Heart left ventricle (tissue), 16 donors: ENCODE measurements at regions not wholly inside any gene's neighbourhood (a gene's known extent, or its start where the extent isn't known, plus 50 kb on each side); places are given as distances from the start of the nearest gene placed in this dataset.
A peak's percentile ranks its signal among the peaks of the same experiment; 100 is the strongest.

ENCODE experiments used
- ATAC-seq, 4 donors: fragments of 200-7000 bp; cut with Tn5 transposase; one replicate each; pipeline ENCODE4 v1.9.1; 2020 to 2022; ENCODE audit warnings: moderate library complexity in 4 of 4, mild to moderate bottlenecking in 3 of 4, moderate number of reproducible peaks in 1 of 4
- DNase-seq, 5 donors: peaks; one replicate each; pipeline ENCODE4 v3.0.0-alpha.2; 2020
- H3K27ac ChIP-seq, 12 donors: fragments of 200-600 bp; sonication (generic) in 4 of 12; one replicate each; pipeline versions ENCODE4 v1.5.0 to v1.8.0; 2016 to 2022; ENCODE audit warnings: mild to moderate bottlenecking in 2 of 12
- H3K27me3 ChIP-seq, 9 donors: fragments of 200-600 bp; sonication (generic) in 2 of 9; one replicate each; pipeline versions ENCODE4 v1.5.1 to v1.8.0; 2016 to 2022; ENCODE audit warnings: mild to moderate bottlenecking in 3 of 9
- H3K36me3 ChIP-seq, 9 donors: fragments of 200-600 bp; sonication (generic) in 2 of 9; one replicate each; pipeline versions ENCODE4 v1.5.0 to v1.8.0; 2018 to 2022; ENCODE audit warnings: mild to moderate bottlenecking in 2 of 9
- H3K4me1 ChIP-seq, 12 donors: fragments of 200-600 bp; sonication (generic) in 4 of 12; one replicate each; pipeline versions ENCODE4 v1.5.0 to v1.8.0; 2016 to 2022; ENCODE audit warnings: mild to moderate bottlenecking in 3 of 12
- H3K4me3 ChIP-seq, 12 donors: fragments of 200-600 bp; sonication (generic) in 4 of 12; one replicate each; pipeline versions ENCODE4 v1.5.0 to v1.8.0; 2017 to 2022; ENCODE audit warnings: mild to moderate bottlenecking in 9 of 12, moderate library complexity in 4 of 12
- H3K9me3 ChIP-seq, 12 donors: fragments of 200-600 bp; sonication (generic) in 4 of 12; one replicate each; pipeline versions ENCODE4 v1.5.0 to v1.8.0; 2016 to 2022; ENCODE audit warnings: mild to moderate bottlenecking in 1 of 12
- POLR2A ChIP-seq, 2 donors: fragments of 450-650 bp; IDR thresholded peaks; one replicate each; pipeline ENCODE4 v1.6.1; 2017; ENCODE audit warnings: antibody characterized with exemption in 2 of 2, mild to moderate bottlenecking in 2 of 2, moderate library complexity in 2 of 2
- WGBS, 4 donors: extraction: QIAGEN DNeasy Blood & Tissue Kit in 2 of 4; methylation state at CpG; one replicate each; pipeline versions ENCODE4 v1.1.5 to v1.1.7; 2013 to 2018; 5-methylcytosine and 5-hydroxymethylcytosine counted together
- intact Hi-C, 10 donors: fragments of 100-400 bp; cut with DNase I; formaldehyde crosslinking; loops; one replicate each; pipeline versions ENCODE4 v1.11.1 to v1.14.2; 2022
- TF ChIP-seq, protein P1 (sequence below), 12 donors: fragments of 200-600 bp; sonication (generic) in 4 of 12; IDR thresholded peaks; one replicate each; pipeline versions ENCODE4 v1.5.0 to v1.8.0; 2018 to 2022; ENCODE audit warnings: antibody characterized with exemption in 12 of 12, mild to moderate bottlenecking in 5 of 12
- donor health status: ischemic (EF 13 %, LVEDD 7.1; RV severe dilation, severe dysfunction).
- donor health status: healthy with polysubstance abuse.
- donor health status: DM: no; HTN: yes; CAD: no.
- donor health status: DM: no; HTN: no; CAD: no.
- donor health status: ischemic (EF 25% LVEDD 6.9; RV normal size, moderate dysfunction).
- donor health status: ischemic (EF 25% LVEDD 5.7; RV mildly dilated, moderate dysfunction).
- donor health status: healthy.
- donor health status: DM: yes; HTN: yes; CAD: no.
- donor health status: ischemic (EF 35%, LVEDD 5.7; RV mildly dilated, moderate dysfunction).
- donor health status: nonischemic (EF 11% LVEDD 7.7; RV severe dilation, severe dysfunction).
- donor health status: DM: yes; HTN: yes; CAD: no.
- donor health status: PGD.
- donor health status: ischemic (EF 29% LVEDD 5.4; RV normal size, mild dysfunction).
- donor health status: nonischemic (EF 23%, LVEDD 6.1; RV moderate dilation, normal function).

DNA sequence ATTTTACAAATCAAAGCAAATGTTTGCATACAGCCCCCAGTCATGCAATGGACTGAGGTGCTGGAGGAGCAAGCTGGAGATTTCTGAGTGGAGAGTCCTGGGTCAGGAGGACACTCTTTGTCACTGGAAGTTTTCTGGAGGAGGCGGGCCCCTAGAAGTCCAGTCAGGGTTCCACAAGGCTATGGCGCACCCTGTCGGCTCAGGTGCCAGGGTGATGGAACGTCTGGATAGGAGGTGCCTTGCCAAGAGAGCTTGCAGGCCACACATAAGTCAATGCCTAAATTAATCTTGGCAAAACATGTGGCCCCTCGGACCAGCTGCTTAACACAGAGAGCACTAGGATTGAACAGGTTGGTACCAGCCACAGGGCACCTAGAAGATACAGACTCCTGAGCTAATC is 174.7 kb upstream of the CADM1 start:
- H3K36me3 ChIP-seq = no peaks in the 10 kb centered on the region
- ATAC-seq (peak; percentile 68 to 87 (median 83)), DNase-seq (peak in 2 of 5 donors; percentile 47 to 56)
- H3K9me3 ChIP-seq = no peaks in the 10 kb centered on the region
- no peaks in the 10 kb centered on the region for H3K27me3 ChIP-seq
- H3K4me3 ChIP-seq = no peak overlapping the region
- no peak overlapping the region for H3K27ac ChIP-seq
- intact Hi-C loops = loop anchor here in 8 of 10 donors (5.0 to 10.0 kb wide), 6 partner anchors 174 to 354 kb away; partner anchors contain the start of gene CADM1 (in 5 of the 8)
- WGBS, 4 donors = 54 to 67% (median 63%) methylated on average over 4 to 5 of the region's 5 CpGs
- TF ChIP-seq, protein P1, sequence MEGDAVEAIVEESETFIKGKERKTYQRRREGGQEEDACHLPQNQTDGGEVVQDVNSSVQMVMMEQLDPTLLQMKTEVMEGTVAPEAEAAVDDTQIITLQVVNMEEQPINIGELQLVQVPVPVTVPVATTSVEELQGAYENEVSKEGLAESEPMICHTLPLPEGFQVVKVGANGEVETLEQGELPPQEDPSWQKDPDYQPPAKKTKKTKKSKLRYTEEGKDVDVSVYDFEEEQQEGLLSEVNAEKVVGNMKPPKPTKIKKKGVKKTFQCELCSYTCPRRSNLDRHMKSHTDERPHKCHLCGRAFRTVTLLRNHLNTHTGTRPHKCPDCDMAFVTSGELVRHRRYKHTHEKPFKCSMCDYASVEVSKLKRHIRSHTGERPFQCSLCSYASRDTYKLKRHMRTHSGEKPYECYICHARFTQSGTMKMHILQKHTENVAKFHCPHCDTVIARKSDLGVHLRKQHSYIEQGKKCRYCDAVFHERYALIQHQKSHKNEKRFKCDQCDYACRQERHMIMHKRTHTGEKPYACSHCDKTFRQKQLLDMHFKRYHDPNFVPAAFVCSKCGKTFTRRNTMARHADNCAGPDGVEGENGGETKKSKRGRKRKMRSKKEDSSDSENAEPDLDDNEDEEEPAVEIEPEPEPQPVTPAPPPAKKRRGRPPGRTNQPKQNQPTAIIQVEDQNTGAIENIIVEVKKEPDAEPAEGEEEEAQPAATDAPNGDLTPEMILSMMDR (IDR thresholded peaks at IDR 0.05) = peak in 7 of 12 donors; percentile 22 to 50 (median 37)
- TF ChIP-seq POLR2A (IDR thresholded peaks at IDR 0.05) = no peak
- H3K4me1 ChIP-seq = peaks cover 0 to 7% (median 0%) of the 10 kb centered on the region in 12 donors

DNA sequence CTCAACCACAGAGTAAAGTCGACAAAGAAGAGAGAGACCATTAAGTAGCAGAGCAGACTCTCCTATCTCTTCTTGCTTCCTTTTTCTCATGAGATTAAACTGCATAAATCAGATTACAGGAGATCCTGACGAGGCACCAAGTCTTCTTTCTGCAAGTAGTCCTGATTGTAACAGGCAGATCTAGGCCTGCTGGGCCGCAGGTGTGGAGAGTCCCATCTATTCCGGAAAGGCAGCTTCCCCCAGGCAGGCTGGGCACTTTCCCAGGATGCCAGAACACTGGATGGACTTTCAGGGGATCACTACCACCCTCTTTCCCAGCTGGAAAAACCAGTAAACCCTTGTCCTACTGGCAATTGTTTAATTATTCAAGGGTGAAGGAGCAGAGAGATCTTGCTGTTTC is 173.0 kb upstream of the CADM1 start:
- no peak overlapping the region for H3K4me3 ChIP-seq
- peaks cover 0 to 14% (median 7%) of the 10 kb centered on the region in 12 donors for H3K4me1 ChIP-seq
- 84 to 96% (median 86%) methylated on average over 4 of the region's 4 CpGs for WGBS, 4 donors
- H3K27ac ChIP-seq = no peak overlapping the region
- H3K27me3 ChIP-seq = no peaks in the 10 kb centered on the region
- H3K9me3 ChIP-seq = no peaks in the 10 kb centered on the region
- no peak for DNase-seq
- TF ChIP-seq POLR2A (IDR thresholded peaks at IDR 0.05) = no peak
- TF ChIP-seq, protein P1 (IDR thresholded peaks at IDR 0.05) = no peak
- no peaks in the 10 kb centered on the region for H3K36me3 ChIP-seq
- ATAC-seq = no peak
- intact Hi-C loops = loop anchor here in 8 of 10 donors (5.0 to 10.0 kb wide), 6 partner anchors 172 to 352 kb away; partner anchors contain the start of gene CADM1 (in 5 of the 8)

DNA sequence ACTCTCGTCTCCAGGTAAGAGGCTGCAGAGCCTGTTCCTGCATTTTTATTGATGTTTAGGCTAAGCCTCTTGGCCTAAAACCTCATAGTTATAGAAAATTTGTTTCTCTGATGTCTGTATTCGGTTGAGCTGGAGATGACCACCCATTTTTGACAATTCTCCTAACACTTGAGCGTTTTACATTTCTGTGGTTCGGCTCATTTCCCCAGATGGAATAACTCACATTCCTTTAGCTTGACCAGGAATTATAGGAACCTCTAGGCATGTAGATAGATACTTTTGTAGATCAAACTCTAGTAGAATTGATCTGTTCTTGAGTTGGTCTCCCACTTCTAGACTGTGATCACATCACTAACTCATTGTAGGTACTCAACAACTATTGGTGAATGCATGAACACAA is 172.6 kb upstream of the CADM1 start:
- Histone ChIP-seq H3K36me3 (no peaks in the 10 kb centered on the region), H3K9me3 (no peaks in the 10 kb centered on the region), H3K4me3 (no peak overlapping the region), H3K4me1 (peaks cover 0 to 14% (median 7%) of the 10 kb centered on the region in 12 donors), H3K27me3 (no peaks in the 10 kb centered on the region), H3K27ac (no peak overlapping the region)
- intact Hi-C loops = loop anchor here in 8 of 10 donors (5.0 to 10.0 kb wide), 6 partner anchors 172 to 352 kb away; partner anchors contain the start of gene CADM1 (in 5 of the 8)
- WGBS, 4 donors = 93 to 95% (median 94%) methylated on average over 4 of the region's 4 CpGs
- DNase-seq = no peak
- ATAC-seq = no peak
- TF ChIP-seq, protein P1 (IDR thresholded peaks at IDR 0.05) = no peak
- TF ChIP-seq POLR2A (IDR thresholded peaks at IDR 0.05) = no peak

DNA sequence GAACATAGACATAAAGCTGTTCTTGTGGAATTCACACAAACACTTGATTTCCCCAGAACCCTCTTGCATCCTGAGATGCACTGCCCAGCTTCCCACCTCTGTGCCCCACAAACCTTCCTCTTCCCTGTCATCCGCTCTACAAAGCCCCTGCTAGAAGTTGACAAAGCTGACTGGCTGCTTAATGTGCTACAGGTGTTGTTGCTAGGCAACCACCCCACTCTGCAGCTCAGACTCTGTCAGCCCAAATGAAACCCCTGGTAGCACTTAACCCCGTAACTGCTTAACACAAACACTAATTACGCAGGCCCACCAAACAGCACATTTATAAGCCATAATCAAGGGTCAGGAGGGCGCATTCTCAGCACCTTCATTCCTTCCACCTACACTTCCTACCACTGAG is 172.0 kb upstream of the CADM1 start:
- 87 to 95% (median 92%) methylated on average over 4 of the region's 4 CpGs for WGBS, 4 donors
- intact Hi-C loops = loop anchor here in 8 of 10 donors (5.0 to 10.0 kb wide), 6 partner anchors 171 to 351 kb away; partner anchors contain the start of gene CADM1 (in 5 of the 8)
- Histone ChIP-seq H3K4me1 (peaks cover 0 to 14% (median 7%) of the 10 kb centered on the region in 12 donors), H3K9me3 (no peaks in the 10 kb centered on the region), H3K36me3 (no peaks in the 10 kb centered on the region), H3K27me3 (no peaks in the 10 kb centered on the region), H3K27ac (no peak overlapping the region), H3K4me3 (no peak overlapping the region)
- ATAC-seq (no peak), DNase-seq (no peak)
- TF ChIP-seq, protein P1 (IDR thresholded peaks at IDR 0.05) = no peak
- no peak for TF ChIP-seq POLR2A (IDR thresholded peaks at IDR 0.05)
